ENCODE measurements at regions not wholly inside any gene's neighbourhood (a gene's known extent, or its start where the extent isn't known, plus 50 kb on each side); places are given as distances from the start of the nearest gene placed in this dataset.

- no peak for DNase-seq
- intact Hi-C loops (cut with DNase I) = no loop called here
- TF ChIP-seq POLR2A (IDR thresholded peaks at IDR 0.05) = no peak
- TF ChIP-seq, protein P1, sequence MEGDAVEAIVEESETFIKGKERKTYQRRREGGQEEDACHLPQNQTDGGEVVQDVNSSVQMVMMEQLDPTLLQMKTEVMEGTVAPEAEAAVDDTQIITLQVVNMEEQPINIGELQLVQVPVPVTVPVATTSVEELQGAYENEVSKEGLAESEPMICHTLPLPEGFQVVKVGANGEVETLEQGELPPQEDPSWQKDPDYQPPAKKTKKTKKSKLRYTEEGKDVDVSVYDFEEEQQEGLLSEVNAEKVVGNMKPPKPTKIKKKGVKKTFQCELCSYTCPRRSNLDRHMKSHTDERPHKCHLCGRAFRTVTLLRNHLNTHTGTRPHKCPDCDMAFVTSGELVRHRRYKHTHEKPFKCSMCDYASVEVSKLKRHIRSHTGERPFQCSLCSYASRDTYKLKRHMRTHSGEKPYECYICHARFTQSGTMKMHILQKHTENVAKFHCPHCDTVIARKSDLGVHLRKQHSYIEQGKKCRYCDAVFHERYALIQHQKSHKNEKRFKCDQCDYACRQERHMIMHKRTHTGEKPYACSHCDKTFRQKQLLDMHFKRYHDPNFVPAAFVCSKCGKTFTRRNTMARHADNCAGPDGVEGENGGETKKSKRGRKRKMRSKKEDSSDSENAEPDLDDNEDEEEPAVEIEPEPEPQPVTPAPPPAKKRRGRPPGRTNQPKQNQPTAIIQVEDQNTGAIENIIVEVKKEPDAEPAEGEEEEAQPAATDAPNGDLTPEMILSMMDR (IDR thresholded peaks at IDR 0.05) = no peak
- Histone ChIP-seq H3K9me3 (no peaks in the 10 kb centered on the region), H3K27ac (no peak overlapping the region), H3K4me1 (no peaks in the 10 kb centered on the region), H3K4me3 (no peak overlapping the region), H3K27me3 (no peaks in the 10 kb centered on the region), H3K36me3 (no peaks in the 10 kb centered on the region)
- no peak for ATAC-seq
These were observed 178.1 kb downstream of the IL15 start for GRCh38 chr4:141814499-141814898.

GRCh38 chr4:141815646-141816045 is 179.3 kb downstream of the IL15 start:
- no peak overlapping the region for H3K27ac ChIP-seq
- H3K27me3 ChIP-seq = no peaks in the 10 kb centered on the region
- TF ChIP-seq, protein P1 (IDR thresholded peaks at IDR 0.05) = no peak
- TF ChIP-seq POLR2A (IDR thresholded peaks at IDR 0.05) = no peak
- 100% methylated on average over 1 of the region's 3 CpGs for WGBS (ENCODE audit: insufficient coverage, low coverage, low lambda C conversion rate, missing lambda C conversion rate)
- no peaks in the 10 kb centered on the region for H3K36me3 ChIP-seq
- no peak for DNase-seq
- intact Hi-C loops (cut with DNase I) = no loop called here
- no peak overlapping the region for H3K4me3 ChIP-seq
- H3K4me1 ChIP-seq = no peaks in the 10 kb centered on the region
- H3K9me3 ChIP-seq = no peaks in the 10 kb centered on the region
- ATAC-seq = no peak

DNA sequence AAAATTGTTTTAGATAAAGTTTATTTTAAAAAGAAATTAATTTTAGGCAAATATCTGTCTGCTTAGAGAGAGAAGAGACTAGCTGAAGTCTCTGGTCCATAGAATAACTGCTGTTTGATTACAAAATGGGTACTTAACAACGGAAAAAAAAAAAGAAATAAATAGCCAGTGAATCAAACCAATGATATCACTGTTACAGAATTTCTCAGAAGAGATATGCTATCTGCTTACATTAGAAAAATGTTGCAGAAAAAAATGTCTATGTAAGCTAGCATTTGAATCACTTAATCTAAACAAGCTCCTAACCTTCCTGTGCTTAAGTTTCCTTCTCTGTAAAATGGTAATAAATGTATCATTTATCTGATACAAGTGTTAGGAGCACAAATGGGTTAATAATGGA is 189.9 kb downstream of the IL15 start:
- Histone ChIP-seq H3K4me1 (no peaks in the 10 kb centered on the region), H3K36me3 (no peaks in the 10 kb centered on the region), H3K4me3 (no peak overlapping the region), H3K9me3 (no peaks in the 10 kb centered on the region), H3K27me3 (no peaks in the 10 kb centered on the region), H3K27ac (no peak overlapping the region)
- no peak for ATAC-seq
- WGBS (ENCODE audit: insufficient coverage, low coverage, low lambda C conversion rate, missing lambda C conversion rate) = 50% methylated on average over 1 of the region's 1 CpG
- no peak for TF ChIP-seq POLR2A (IDR thresholded peaks at IDR 0.05)
- TF ChIP-seq, protein P1 (IDR thresholded peaks at IDR 0.05) = no peak
- intact Hi-C loops (cut with DNase I) = no loop called here
- DNase-seq = no peak

- Histone ChIP-seq H3K27me3 (no peaks in the 10 kb centered on the region), H3K9me3 (no peaks in the 10 kb centered on the region), H3K4me1 (no peaks in the 10 kb centered on the region), H3K27ac (no peak overlapping the region), H3K36me3 (no peaks in the 10 kb centered on the region), H3K4me3 (no peak overlapping the region)
- WGBS (ENCODE audit: insufficient coverage, low coverage, low lambda C conversion rate, missing lambda C conversion rate) = 35% methylated on average over 4 of the region's 4 CpGs
- DNase-seq (no peak), ATAC-seq (peak in 1 of 4 donors; percentile 28)
- intact Hi-C loops (cut with DNase I) = no loop called here
- TF ChIP-seq POLR2A (IDR thresholded peaks at IDR 0.05) = no peak
- TF ChIP-seq, protein P1 (IDR thresholded peaks at IDR 0.05) = no peak
These were observed 196.8 kb downstream of the IL15 start for GRCh38 chr4:141833209-141833608.

- DNase-seq = no peak
- peaks cover 0 to 4% (median 0%) of the 10 kb centered on the region in 4 donors for H3K4me1 ChIP-seq
- H3K27ac ChIP-seq = no peak overlapping the region
- WGBS (ENCODE audit: insufficient coverage, low coverage, low lambda C conversion rate, missing lambda C conversion rate) = 35% methylated on average over 7 of the region's 9 CpGs
- H3K4me3 ChIP-seq = no peak overlapping the region
- intact Hi-C loops (cut with DNase I) = no loop called here
- H3K9me3 ChIP-seq = no peaks in the 10 kb centered on the region
- TF ChIP-seq, protein P1 (IDR thresholded peaks at IDR 0.05) = no peak
- no peak for TF ChIP-seq POLR2A (IDR thresholded peaks at IDR 0.05)
- no peaks in the 10 kb centered on the region for H3K36me3 ChIP-seq
- peak; percentile 69 to 97 (median 89) for ATAC-seq
- H3K27me3 ChIP-seq = no peaks in the 10 kb centered on the region
These were observed 204.1 kb downstream of the IL15 start for GRCh38 chr4:141840299-141840986.

Data from right lobe of liver (tissue), 6 donors.